ENCODE measurements at regions not wholly inside any gene's neighbourhood (a gene's known extent, or its start where the extent isn't known, plus 50 kb on each side); places are given as distances from the start of the nearest gene placed in this dataset.
"Not testable (repeated sequence)": the region's sequence is repeated elsewhere in the genome, so short reads cannot be mapped to it uniquely, and the experiment has no call there.

- no peaks in the 10 kb centered on the region for H3K36me3 ChIP-seq
These were observed 131.9 kb downstream of the FHIP1A start for GRCh38 chr4:151540728-151541388.

DNA sequence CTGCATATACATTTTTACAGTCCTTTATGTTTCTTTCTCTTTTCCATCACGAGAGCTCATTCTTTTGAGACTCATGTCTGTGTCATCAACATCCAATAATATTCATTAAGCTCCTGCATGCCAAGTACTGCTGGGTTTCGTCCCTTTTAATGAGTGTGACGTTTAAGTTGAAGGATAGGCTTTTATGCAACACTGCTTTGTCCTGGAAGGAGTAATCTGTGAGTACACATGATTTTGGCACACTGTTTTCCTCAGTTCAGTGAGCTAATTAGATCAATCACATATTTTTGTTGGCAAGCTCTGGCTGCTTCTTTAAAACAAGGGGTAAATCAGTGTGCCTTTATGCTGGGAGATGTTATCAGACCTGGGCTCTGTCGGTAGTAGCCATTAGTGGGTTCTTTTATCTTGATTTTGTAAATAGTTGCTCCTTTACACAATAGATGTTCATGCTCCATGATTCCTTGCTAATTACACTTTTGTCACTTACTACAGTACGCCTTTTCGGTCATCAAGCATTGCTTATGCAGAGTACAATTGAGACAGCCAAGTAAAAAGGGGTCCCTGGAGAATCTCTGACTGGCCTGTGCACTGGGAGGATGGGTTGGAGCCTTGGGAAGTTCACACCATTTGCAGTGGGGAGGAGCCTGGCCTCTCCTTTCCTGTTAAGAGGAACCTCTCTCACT lies 132.6 kb downstream of the FHIP1A start:
- no peak overlapping the region for H3K27ac ChIP-seq
- DNase-seq, result no peak
- H3K9me3 ChIP-seq, result no peaks in the 10 kb centered on the region
- intact Hi-C loops (cut with DNase I), result no loop called here
- no peak for TF ChIP-seq CTCF (IDR thresholded peaks at IDR 0.05)
- no peaks in the 10 kb centered on the region for H3K36me3 ChIP-seq
- ATAC-seq, result no peak
- no peaks in the 10 kb centered on the region for H3K27me3 ChIP-seq
- H3K4me3 ChIP-seq, result no peak overlapping the region
- no peaks in the 10 kb centered on the region for H3K4me1 ChIP-seq

More at GRCh38 chr4:151540728-151541388, 131.9 kb downstream of the FHIP1A start:
- no peak for TF ChIP-seq CTCF (IDR thresholded peaks at IDR 0.05)
- Histone ChIP-seq H3K9me3 (no peaks in the 10 kb centered on the region), H3K4me3 (no peak overlapping the region), H3K27ac (no peak overlapping the region), H3K4me1 (no peaks in the 10 kb centered on the region), H3K27me3 (no peaks in the 10 kb centered on the region)
- ATAC-seq, result peak; percentile 51
- intact Hi-C loops (cut with DNase I), result no loop called here
- DNase-seq, result no peak

DNA sequence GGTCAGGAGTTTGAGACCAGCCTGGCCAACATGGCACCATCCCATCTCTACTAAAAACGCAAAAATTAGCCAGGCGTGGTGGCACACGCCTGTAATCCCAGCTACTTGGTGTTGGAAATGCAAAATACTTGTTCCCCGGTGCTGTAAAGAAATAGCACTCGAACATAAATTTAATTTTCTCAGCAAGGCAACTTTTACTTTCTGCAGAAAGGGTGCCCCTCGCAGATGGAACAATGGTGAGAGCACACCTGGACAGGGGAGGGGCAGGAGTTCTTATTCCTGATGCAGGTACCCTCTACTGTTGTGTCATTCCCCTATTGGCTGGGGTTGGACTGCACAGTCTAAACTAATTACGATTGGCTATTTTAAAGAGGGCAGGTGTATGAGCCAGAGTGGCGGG lies 139.7 kb downstream of the FHIP1A start:
- ATAC-seq (no peak), DNase-seq (no peak)
- no peaks in the 10 kb centered on the region for H3K4me1 ChIP-seq
- no peak overlapping the region for H3K4me3 ChIP-seq
- no peak for TF ChIP-seq CTCF (IDR thresholded peaks at IDR 0.05)
- H3K27me3 ChIP-seq, result no peaks in the 10 kb centered on the region
- no peak overlapping the region for H3K27ac ChIP-seq
- intact Hi-C loops (cut with DNase I), result no loop called here
- H3K9me3 ChIP-seq, result no peaks in the 10 kb centered on the region
- H3K36me3 ChIP-seq, result no peaks in the 10 kb centered on the region

DNA sequence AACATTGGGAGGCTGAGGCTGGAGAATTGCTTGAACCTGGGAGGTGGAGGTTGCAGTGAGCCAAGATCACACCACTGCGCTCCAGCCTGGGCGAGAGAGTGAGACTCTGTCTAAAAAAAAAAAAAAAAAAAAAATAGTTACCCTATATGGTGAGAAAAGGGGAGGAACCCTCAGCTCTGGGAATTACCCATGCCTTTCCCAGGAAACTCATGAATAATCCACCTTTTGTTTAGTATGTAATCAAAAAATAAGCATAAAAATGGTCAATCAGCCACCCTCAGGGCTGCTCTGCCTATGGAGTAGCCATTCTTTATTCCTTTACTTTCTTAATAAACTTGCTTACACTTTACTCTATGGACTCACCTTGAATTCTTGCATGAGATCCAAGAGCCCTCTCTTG lies 140.4 kb downstream of the FHIP1A start:
- H3K4me1 ChIP-seq; ATAC-seq; H3K27me3 ChIP-seq; DNase-seq; H3K4me3 ChIP-seq; H3K9me3 ChIP-seq; H3K36me3 ChIP-seq; intact Hi-C loops (cut with DNase I); H3K27ac ChIP-seq: not testable (repeated sequence)

DNA sequence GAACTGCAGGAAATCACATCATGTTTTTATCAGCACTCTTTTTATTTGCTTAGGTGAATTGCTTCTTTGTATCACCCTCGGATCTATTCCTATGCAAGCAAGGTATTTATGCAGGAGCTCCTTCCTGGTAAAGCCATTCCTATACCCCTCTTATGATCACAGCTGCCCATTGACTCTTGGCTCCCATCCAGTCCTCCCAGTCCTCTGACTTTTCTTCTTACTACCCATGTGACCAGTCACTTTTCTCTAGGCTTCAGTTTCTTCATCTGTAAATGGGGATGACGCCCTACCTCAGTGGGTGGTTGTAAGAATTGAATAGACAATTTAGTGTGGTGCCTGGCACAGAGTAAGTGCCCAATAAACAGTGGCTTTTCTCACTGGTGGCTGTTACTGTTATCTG lies 144.9 kb downstream of the FHIP1A start:
- Histone ChIP-seq H3K36me3 (no peaks in the 10 kb centered on the region), H3K9me3 (no peaks in the 10 kb centered on the region), H3K4me1 (no peaks in the 10 kb centered on the region), H3K27me3 (no peaks in the 10 kb centered on the region), H3K4me3 (no peak overlapping the region), H3K27ac (no peak overlapping the region)
- ATAC-seq, result no peak
- no peak for TF ChIP-seq CTCF (IDR thresholded peaks at IDR 0.05)
- DNase-seq, result no peak
- intact Hi-C loops (cut with DNase I), result no loop called here

DNA sequence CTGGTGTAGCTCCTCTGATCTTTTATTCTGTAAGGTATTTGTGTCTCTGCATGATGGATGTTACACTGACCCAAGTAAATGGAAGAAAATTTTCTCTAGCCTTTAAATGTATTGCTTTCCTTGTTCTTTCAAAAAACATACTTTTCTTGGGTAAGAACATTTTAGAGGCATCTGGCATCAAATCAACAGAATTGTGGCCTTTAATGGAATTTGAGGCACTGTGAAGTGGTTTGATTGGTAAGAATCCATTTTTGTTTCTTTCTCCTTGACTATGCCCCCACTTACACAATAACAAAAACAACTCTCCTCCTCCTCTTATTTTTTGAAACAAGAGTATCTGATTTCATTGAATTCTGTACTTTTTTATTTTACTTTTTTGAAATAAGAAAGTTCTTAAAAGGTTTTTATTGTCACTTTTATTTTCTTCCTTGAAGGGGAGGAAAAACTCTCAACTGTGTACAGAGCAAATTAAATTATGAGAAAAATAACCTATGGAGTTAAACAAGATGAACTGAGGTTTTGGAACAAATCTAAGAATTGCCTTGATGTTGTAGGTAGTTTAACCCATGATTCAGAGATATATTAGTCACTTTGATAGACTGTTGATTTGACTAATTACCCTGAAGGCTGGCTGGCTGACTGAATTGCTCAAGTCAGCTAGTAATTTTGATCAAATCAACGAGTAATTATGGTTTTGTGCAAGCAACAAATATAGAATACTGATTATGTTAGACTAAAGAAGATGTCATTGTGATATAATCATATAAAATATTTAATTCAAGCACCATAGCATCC lies 146.4 kb downstream of the FHIP1A start:
- DNase-seq, result no peak
- Histone ChIP-seq H3K27ac (no peak overlapping the region), H3K4me3 (no peak overlapping the region), H3K27me3 (no peaks in the 10 kb centered on the region), H3K9me3 (no peaks in the 10 kb centered on the region), H3K36me3 (no peaks in the 10 kb centered on the region), H3K4me1 (no peaks in the 10 kb centered on the region)
- intact Hi-C loops (cut with DNase I), result no loop called here
- TF ChIP-seq CTCF (IDR thresholded peaks at IDR 0.05), result no peak
- no peak for ATAC-seq
